WTC11 (cell line): ENCODE measurements at regions not wholly inside any gene's neighbourhood (a gene's known extent, or its start where the extent isn't known, plus 50 kb on each side); places are given as distances from the start of the nearest gene placed in this dataset.

Experiments
- ATAC-seq: fragments of 200-7000 bp; cut with Tn5 transposase; 2 replicates; pipeline ENCODE4 v1.10.0; 2021; ENCODE audit warnings: mild to moderate bottlenecking, moderate library complexity
- CTCF ChIA-PET: fragments of 300-600 bp; sonication (Branson Sonifier 250); formaldehyde crosslinking; loops from one replicate; lab custom pipeline; 2021; ENCODE audit warnings: antibody characterized with exemption; lab: Charles Lee
- POLR2A ChIA-PET: fragments of 350-600 bp; sonication (Branson Sonifier 250); formaldehyde crosslinking; loops from one replicate; lab custom pipeline; 2021; ENCODE audit warnings: antibody characterized with exemption; lab: Charles Lee
- DNase-seq: peaks from one replicate; pipeline ENCODE4 v3.0.0; 2021; ENCODE audit warnings: low spot score
- H3K27ac Mint-ChIP-seq: 2 replicates; pipeline ENCODE4 v1.8.0; 2021; ENCODE audit warnings: mixed read lengths
- H3K27me3 Mint-ChIP-seq: 2 replicates; pipeline ENCODE4 v1.8.0; 2021; ENCODE audit warnings: low read depth, mild to moderate bottlenecking, moderate library complexity, mixed read lengths
- H3K36me3 Mint-ChIP-seq: 2 replicates; pipeline ENCODE4 v1.8.0; 2021; ENCODE audit warnings: mixed read lengths
- H3K4me1 Mint-ChIP-seq: 2 replicates; pipeline ENCODE4 v1.8.0; 2022; ENCODE audit warnings: mixed read lengths
- H3K4me3 Mint-ChIP-seq: 2 replicates; pipeline ENCODE4 v1.8.0; 2021; ENCODE audit warnings: mild to moderate bottlenecking, moderate library complexity, mixed read lengths
- H3K9me3 Mint-ChIP-seq: 2 replicates; pipeline ENCODE4 v1.8.0; 2021; ENCODE audit warnings: mixed read lengths
- ATF1 ChIP-seq: sonication (generic); formaldehyde crosslinking; IDR thresholded peaks from 2 replicates; pipeline ENCODE4 v1.8.1; 2023; ENCODE audit warnings: mild to moderate bottlenecking, moderate library complexity, missing genetic modification reagents
- FOXJ3 ChIP-seq: sonication (generic); formaldehyde crosslinking; IDR thresholded peaks from 2 replicates; pipeline ENCODE4 v1.9.0; 2021; ENCODE audit warnings: missing genetic modification reagents, mild to moderate bottlenecking, borderline replicate concordance
- FOXK1 ChIP-seq: sonication (generic); formaldehyde crosslinking; IDR thresholded peaks from 2 replicates; pipeline ENCODE4 v1.8.0; 2022; ENCODE audit warnings: mild to moderate bottlenecking, moderate library complexity, missing genetic modification reagents
- NFATC4 ChIP-seq: fragments of 250-450 bp; sonication (Bioruptor Pico); IDR thresholded peaks from 2 replicates; pipeline ENCODE4 v1.9.0; 2021; ENCODE audit warnings: mild to moderate bottlenecking
- RELA ChIP-seq: sonication (generic); formaldehyde crosslinking; IDR thresholded peaks from 2 replicates; pipeline ENCODE4 v1.8.1; 2022; ENCODE audit warnings: missing genetic modification reagents, mild to moderate bottlenecking, borderline replicate concordance
- TP53 ChIP-seq: sonication (generic); formaldehyde crosslinking; IDR thresholded peaks from 2 replicates; pipeline ENCODE4 v1.8.1; 2023; ENCODE audit warnings: mild to moderate bottlenecking, missing genetic modification reagents
- ZNF138 ChIP-seq: sonication (generic); formaldehyde crosslinking; conservative IDR thresholded peaks from 2 replicates; pipeline ENCODE4 v1.8.1; 2022; ENCODE audit warnings: mild to moderate bottlenecking, moderate library complexity, missing genetic modification reagents
- ZNF396 ChIP-seq: fragments of 250-450 bp; sonication (Bioruptor Pico); IDR thresholded peaks from 2 replicates; pipeline ENCODE4 v1.8.0; 2021; ENCODE audit warnings: mild to moderate bottlenecking, moderate library complexity, borderline replicate concordance
- TF ChIP-seq, protein P1 (sequence below): fragments of 250-450 bp; sonication (Bioruptor Pico); IDR thresholded peaks from 2 replicates; pipeline ENCODE4 v1.9.0; 2021; ENCODE audit warnings: mild to moderate bottlenecking, borderline replicate concordance
- TF ChIP-seq, protein P2 (sequence below): fragments of 250-450 bp; sonication (Bioruptor Pico); IDR thresholded peaks from 2 replicates; pipeline ENCODE4 v1.9.0; 2021; ENCODE audit warnings: mild to moderate bottlenecking
- TF ChIP-seq, protein P3 (sequence below): sonication (generic); formaldehyde crosslinking; IDR thresholded peaks from 2 replicates; pipeline ENCODE4 v1.8.1; 2023; ENCODE audit warnings: mild to moderate bottlenecking, missing genetic modification reagents, borderline replicate concordance
- TF ChIP-seq, protein P4 (sequence below): sonication (generic); formaldehyde crosslinking; IDR thresholded peaks from 2 replicates; pipeline ENCODE4 v1.8.1; 2022; ENCODE audit warnings: mild to moderate bottlenecking, missing genetic modification reagents, moderate library complexity, borderline replicate concordance
- TF ChIP-seq, protein P5 (sequence below): sonication (generic); formaldehyde crosslinking; IDR thresholded peaks from 2 replicates; pipeline ENCODE4 v1.8.1; 2022; ENCODE audit warnings: mild to moderate bottlenecking, moderate library complexity, missing genetic modification reagents
- TF ChIP-seq, protein P6 (sequence below): sonication (generic); formaldehyde crosslinking; conservative IDR thresholded peaks from 2 replicates; pipeline ENCODE4 v1.8.1; 2022; ENCODE audit warnings: mild to moderate bottlenecking, missing genetic modification reagents
- TF ChIP-seq, protein P7 (sequence below): fragments of 250-450 bp; sonication (Bioruptor Pico); IDR thresholded peaks from 2 replicates; pipeline ENCODE4 v1.9.0; 2021; ENCODE audit warnings: mild to moderate bottlenecking
- TF ChIP-seq, protein P8 (sequence below): sonication (generic); formaldehyde crosslinking; IDR thresholded peaks from 2 replicates; pipeline ENCODE4 v1.8.0; 2023; ENCODE audit warnings: mild to moderate bottlenecking, missing genetic modification reagents

DNA sequence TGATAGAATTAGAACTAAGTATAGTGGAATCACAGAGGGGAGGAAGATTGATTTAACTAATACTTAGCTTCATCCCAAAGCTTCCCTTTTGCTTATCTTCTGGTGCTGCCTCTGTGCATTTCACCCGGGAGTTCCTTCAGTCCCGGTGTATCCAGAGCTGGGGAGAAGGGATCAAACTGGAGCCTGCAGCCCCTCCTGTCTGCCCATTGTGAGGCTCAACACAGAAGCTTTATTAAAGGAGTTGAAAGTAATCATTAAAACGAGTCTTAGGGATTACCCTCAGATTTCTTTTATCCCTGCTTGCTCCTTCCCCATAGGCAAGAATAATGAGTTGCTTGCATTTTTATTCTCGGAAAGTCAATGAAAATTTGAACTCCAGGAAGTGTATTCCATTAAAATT lies 739.7 kb upstream of the DDX18 start (continued):
- TF ChIP-seq, protein P1, sequence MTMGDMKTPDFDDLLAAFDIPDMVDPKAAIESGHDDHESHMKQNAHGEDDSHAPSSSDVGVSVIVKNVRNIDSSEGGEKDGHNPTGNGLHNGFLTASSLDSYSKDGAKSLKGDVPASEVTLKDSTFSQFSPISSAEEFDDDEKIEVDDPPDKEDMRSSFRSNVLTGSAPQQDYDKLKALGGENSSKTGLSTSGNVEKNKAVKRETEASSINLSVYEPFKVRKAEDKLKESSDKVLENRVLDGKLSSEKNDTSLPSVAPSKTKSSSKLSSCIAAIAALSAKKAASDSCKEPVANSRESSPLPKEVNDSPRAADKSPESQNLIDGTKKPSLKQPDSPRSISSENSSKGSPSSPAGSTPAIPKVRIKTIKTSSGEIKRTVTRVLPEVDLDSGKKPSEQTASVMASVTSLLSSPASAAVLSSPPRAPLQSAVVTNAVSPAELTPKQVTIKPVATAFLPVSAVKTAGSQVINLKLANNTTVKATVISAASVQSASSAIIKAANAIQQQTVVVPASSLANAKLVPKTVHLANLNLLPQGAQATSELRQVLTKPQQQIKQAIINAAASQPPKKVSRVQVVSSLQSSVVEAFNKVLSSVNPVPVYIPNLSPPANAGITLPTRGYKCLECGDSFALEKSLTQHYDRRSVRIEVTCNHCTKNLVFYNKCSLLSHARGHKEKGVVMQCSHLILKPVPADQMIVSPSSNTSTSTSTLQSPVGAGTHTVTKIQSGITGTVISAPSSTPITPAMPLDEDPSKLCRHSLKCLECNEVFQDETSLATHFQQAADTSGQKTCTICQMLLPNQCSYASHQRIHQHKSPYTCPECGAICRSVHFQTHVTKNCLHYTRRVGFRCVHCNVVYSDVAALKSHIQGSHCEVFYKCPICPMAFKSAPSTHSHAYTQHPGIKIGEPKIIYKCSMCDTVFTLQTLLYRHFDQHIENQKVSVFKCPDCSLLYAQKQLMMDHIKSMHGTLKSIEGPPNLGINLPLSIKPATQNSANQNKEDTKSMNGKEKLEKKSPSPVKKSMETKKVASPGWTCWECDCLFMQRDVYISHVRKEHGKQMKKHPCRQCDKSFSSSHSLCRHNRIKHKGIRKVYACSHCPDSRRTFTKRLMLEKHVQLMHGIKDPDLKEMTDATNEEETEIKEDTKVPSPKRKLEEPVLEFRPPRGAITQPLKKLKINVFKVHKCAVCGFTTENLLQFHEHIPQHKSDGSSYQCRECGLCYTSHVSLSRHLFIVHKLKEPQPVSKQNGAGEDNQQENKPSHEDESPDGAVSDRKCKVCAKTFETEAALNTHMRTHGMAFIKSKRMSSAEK (CRISPR knock-in tag), result no peak
- no peak for TF ChIP-seq NFATC4 (CRISPR knock-in tag)

DNA sequence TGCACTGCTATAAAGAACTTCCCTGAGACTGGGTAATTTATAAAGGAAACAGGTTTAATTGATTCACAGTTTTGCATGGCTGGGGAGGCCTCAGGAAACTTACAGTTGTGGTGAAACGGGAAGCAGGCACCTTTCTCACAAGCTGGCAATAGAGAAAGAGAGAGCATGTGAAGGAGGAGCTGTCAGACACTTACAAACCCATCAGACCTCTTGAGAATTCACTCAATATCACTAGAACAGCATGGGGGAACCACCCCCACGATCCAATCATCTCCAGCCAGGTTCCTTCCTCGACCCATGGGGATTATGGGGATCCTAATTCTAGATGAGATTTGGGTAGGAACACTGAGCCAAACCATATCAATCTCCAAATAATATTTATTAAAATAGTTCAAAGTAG lies 729.2 kb upstream of the DDX18 start:
- Mint-ChIP-seq H3K9me3 (no peaks in the 10 kb centered on the region), H3K4me1 (peaks cover 45% of the 10 kb centered on the region), H3K27me3 (peaks cover 99% of the 10 kb centered on the region), H3K27ac (no peak overlapping the region), H3K36me3 (no peaks in the 10 kb centered on the region), H3K4me3 (no peak overlapping the region)
- ATAC-seq, result no peak
- ChIA-PET CTCF (interaction anchor here (0.6 kb wide), 1 partner anchor 30 kb away, joined by 3 read pairs; no protein-coding TSS in a partner anchor), POLR2A (no interaction called here)
- DNase-seq, result no peak
- TF ChIP-seq ATF1 (CRISPR knock-in tag), result no peak
- no peak for TF ChIP-seq RELA (CRISPR knock-in tag)
- TF ChIP-seq TP53 (CRISPR knock-in tag), result no peak
- TF ChIP-seq, protein P2, sequence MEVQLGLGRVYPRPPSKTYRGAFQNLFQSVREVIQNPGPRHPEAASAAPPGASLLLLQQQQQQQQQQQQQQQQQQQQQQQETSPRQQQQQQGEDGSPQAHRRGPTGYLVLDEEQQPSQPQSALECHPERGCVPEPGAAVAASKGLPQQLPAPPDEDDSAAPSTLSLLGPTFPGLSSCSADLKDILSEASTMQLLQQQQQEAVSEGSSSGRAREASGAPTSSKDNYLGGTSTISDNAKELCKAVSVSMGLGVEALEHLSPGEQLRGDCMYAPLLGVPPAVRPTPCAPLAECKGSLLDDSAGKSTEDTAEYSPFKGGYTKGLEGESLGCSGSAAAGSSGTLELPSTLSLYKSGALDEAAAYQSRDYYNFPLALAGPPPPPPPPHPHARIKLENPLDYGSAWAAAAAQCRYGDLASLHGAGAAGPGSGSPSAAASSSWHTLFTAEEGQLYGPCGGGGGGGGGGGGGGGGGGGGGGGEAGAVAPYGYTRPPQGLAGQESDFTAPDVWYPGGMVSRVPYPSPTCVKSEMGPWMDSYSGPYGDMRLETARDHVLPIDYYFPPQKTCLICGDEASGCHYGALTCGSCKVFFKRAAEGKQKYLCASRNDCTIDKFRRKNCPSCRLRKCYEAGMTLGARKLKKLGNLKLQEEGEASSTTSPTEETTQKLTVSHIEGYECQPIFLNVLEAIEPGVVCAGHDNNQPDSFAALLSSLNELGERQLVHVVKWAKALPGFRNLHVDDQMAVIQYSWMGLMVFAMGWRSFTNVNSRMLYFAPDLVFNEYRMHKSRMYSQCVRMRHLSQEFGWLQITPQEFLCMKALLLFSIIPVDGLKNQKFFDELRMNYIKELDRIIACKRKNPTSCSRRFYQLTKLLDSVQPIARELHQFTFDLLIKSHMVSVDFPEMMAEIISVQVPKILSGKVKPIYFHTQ (CRISPR knock-in tag), result no peak
- TF ChIP-seq ZNF396 (CRISPR knock-in tag), result no peak
- no peak for TF ChIP-seq FOXJ3 (CRISPR knock-in tag)
- TF ChIP-seq, protein P3, sequence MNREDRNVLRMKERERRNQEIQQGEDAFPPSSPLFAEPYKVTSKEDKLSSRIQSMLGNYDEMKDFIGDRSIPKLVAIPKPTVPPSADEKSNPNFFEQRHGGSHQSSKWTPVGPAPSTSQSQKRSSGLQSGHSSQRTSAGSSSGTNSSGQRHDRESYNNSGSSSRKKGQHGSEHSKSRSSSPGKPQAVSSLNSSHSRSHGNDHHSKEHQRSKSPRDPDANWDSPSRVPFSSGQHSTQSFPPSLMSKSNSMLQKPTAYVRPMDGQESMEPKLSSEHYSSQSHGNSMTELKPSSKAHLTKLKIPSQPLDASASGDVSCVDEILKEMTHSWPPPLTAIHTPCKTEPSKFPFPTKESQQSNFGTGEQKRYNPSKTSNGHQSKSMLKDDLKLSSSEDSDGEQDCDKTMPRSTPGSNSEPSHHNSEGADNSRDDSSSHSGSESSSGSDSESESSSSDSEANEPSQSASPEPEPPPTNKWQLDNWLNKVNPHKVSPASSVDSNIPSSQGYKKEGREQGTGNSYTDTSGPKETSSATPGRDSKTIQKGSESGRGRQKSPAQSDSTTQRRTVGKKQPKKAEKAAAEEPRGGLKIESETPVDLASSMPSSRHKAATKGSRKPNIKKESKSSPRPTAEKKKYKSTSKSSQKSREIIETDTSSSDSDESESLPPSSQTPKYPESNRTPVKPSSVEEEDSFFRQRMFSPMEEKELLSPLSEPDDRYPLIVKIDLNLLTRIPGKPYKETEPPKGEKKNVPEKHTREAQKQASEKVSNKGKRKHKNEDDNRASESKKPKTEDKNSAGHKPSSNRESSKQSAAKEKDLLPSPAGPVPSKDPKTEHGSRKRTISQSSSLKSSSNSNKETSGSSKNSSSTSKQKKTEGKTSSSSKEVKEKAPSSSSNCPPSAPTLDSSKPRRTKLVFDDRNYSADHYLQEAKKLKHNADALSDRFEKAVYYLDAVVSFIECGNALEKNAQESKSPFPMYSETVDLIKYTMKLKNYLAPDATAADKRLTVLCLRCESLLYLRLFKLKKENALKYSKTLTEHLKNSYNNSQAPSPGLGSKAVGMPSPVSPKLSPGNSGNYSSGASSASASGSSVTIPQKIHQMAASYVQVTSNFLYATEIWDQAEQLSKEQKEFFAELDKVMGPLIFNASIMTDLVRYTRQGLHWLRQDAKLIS (CRISPR knock-in tag), result no peak
- TF ChIP-seq, protein P4, sequence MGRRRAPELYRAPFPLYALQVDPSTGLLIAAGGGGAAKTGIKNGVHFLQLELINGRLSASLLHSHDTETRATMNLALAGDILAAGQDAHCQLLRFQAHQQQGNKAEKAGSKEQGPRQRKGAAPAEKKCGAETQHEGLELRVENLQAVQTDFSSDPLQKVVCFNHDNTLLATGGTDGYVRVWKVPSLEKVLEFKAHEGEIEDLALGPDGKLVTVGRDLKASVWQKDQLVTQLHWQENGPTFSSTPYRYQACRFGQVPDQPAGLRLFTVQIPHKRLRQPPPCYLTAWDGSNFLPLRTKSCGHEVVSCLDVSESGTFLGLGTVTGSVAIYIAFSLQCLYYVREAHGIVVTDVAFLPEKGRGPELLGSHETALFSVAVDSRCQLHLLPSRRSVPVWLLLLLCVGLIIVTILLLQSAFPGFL, result no peak
- TF ChIP-seq, protein P5, sequence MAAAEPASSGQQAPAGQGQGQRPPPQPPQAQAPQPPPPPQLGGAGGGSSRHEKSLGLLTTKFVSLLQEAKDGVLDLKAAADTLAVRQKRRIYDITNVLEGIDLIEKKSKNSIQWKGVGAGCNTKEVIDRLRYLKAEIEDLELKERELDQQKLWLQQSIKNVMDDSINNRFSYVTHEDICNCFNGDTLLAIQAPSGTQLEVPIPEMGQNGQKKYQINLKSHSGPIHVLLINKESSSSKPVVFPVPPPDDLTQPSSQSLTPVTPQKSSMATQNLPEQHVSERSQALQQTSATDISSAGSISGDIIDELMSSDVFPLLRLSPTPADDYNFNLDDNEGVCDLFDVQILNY (CRISPR knock-in tag), result no peak
- TF ChIP-seq FOXK1 (CRISPR knock-in tag), result no peak
- TF ChIP-seq, protein P6, sequence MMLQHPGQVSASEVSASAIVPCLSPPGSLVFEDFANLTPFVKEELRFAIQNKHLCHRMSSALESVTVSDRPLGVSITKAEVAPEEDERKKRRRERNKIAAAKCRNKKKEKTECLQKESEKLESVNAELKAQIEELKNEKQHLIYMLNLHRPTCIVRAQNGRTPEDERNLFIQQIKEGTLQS (CRISPR knock-in tag), result no peak
- TF ChIP-seq, protein P7, sequence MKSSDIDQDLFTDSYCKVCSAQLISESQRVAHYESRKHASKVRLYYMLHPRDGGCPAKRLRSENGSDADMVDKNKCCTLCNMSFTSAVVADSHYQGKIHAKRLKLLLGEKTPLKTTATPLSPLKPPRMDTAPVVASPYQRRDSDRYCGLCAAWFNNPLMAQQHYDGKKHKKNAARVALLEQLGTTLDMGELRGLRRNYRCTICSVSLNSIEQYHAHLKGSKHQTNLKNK (CRISPR knock-in tag), result no peak
- TF ChIP-seq ZNF138 (CRISPR knock-in tag), result no peak
- TF ChIP-seq, protein P8, sequence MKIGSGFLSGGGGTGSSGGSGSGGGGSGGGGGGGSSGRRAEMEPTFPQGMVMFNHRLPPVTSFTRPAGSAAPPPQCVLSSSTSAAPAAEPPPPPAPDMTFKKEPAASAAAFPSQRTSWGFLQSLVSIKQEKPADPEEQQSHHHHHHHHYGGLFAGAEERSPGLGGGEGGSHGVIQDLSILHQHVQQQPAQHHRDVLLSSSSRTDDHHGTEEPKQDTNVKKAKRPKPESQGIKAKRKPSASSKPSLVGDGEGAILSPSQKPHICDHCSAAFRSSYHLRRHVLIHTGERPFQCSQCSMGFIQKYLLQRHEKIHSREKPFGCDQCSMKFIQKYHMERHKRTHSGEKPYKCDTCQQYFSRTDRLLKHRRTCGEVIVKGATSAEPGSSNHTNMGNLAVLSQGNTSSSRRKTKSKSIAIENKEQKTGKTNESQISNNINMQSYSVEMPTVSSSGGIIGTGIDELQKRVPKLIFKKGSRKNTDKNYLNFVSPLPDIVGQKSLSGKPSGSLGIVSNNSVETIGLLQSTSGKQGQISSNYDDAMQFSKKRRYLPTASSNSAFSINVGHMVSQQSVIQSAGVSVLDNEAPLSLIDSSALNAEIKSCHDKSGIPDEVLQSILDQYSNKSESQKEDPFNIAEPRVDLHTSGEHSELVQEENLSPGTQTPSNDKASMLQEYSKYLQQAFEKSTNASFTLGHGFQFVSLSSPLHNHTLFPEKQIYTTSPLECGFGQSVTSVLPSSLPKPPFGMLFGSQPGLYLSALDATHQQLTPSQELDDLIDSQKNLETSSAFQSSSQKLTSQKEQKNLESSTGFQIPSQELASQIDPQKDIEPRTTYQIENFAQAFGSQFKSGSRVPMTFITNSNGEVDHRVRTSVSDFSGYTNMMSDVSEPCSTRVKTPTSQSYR (CRISPR knock-in tag), result no peak
